GM12874 (cell line): ENCODE measurements at regions not wholly inside any gene's neighbourhood (a gene's known extent, or its start where the extent isn't known, plus 50 kb on each side); places are given as distances from the start of the nearest gene placed in this dataset.

Source experiments
- TF ChIP-seq, protein P1 (sequence below): IDR thresholded peaks from 2 replicates; pipeline ENCODE4 v1.5.1; 2011; ENCODE audit warnings: low read depth, mild to moderate bottlenecking, control low read depth, low read length, moderate library complexity; ENCODE audit not compliant: insufficient read depth

DNA sequence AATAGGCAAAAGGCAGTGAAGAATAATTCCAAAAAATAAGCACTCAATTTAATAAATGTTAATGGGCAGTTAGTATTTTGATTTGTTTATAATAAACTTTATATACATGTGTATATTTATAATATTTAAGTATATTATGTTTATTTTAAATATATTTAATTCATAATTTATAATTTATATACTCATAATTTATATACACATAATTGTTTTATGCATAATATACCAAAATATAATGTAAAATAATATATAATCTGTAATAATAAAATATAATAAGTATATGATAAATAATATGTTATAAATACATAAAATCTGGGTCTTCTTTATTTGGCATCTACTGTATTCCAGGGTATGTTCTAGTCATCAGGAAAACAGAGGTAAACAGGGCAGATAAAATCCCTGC lies 100.2 kb upstream of the ARID2 start:
- TF ChIP-seq, protein P1, sequence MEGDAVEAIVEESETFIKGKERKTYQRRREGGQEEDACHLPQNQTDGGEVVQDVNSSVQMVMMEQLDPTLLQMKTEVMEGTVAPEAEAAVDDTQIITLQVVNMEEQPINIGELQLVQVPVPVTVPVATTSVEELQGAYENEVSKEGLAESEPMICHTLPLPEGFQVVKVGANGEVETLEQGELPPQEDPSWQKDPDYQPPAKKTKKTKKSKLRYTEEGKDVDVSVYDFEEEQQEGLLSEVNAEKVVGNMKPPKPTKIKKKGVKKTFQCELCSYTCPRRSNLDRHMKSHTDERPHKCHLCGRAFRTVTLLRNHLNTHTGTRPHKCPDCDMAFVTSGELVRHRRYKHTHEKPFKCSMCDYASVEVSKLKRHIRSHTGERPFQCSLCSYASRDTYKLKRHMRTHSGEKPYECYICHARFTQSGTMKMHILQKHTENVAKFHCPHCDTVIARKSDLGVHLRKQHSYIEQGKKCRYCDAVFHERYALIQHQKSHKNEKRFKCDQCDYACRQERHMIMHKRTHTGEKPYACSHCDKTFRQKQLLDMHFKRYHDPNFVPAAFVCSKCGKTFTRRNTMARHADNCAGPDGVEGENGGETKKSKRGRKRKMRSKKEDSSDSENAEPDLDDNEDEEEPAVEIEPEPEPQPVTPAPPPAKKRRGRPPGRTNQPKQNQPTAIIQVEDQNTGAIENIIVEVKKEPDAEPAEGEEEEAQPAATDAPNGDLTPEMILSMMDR = no peak

DNA sequence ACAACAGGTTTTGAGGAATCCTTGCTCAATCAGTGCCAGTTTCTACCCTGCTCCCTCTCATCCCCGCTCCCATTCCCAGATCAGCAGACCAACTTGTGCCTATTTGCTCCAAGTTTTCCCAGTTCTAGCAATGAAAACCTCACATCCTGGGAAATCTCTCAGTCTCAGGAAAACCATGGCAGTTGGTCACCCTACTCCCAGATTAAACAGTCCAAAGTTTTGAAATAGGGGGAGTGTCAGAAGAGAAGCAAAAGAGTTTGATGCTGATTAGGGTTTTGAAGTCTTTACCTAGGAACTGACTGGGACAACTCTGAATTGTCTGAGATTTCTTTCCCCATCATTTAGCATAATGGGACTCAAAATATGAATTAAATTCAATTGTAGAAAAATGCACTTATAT lies 95.8 kb upstream of the ARID2 start:
- TF ChIP-seq, protein P1 = no peak

DNA sequence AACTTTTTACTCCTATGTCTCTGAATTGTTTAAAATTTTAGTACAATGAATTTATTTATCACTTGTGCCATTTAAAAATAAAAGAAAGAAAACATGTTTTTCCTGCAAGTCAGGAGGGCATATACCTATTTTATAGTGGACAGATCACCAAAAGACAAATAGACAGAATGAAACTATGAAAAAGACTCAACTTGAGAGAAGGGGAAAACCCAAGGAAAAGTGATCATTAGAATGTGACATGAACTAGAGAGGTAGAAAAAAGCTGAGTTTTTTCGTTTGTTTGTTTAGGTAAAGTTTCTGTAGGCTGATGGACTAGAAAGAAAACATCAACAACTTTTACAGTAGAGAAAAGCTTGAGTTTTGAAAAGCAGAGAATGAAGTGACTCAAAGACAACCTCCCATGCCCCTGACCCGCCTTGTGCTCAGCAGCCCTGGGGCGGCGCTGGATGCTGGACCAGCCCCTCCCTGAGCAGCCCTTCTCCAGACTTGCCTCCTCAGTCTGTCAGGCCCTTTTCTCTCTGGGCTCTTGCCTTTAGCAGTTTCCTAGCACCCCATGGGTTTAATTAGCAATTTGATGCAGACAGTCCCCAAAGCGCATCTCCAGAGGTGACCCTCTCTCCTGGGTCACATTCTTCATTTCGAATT lies 95.1 kb upstream of the ARID2 start:
- TF ChIP-seq, protein P1 = no peak

DNA sequence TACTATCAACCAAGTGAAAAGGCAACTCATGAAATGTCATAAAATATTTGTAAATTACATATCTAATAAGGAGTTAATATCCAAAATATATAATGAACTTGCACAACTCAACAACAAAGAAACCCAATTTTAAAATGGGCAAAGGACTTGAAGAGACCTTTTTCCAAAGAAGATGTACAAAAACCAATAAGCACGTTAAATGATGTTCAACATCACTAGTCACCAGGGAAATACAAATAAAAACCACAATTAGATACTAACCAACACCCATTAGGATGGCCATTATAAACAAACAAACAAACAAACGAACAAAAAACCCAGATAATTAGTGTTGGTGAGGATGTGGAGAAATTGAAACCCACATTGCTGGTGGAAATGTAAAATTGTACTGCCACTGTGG lies 92.3 kb upstream of the ARID2 start:
- TF ChIP-seq, protein P1 = no peak

DNA sequence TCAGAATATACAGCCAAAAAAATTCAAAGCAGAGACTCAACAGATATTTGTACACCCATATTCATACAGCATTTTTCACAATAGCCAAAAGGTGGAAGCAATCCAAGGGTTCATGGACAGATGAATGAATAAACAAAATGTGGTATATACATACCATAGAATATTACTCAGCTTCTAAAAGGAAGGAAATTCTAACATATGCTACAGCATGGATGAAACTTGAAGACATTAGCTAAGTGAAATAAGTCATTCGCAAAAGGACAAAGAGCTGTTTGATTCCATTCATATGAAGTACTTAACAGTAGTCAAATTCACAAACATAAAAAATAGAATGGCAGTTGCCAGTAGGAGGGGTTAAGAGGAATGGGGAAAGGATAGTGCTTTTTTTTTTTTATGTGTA lies 91.8 kb upstream of the ARID2 start:
- TF ChIP-seq, protein P1 = no peak

DNA sequence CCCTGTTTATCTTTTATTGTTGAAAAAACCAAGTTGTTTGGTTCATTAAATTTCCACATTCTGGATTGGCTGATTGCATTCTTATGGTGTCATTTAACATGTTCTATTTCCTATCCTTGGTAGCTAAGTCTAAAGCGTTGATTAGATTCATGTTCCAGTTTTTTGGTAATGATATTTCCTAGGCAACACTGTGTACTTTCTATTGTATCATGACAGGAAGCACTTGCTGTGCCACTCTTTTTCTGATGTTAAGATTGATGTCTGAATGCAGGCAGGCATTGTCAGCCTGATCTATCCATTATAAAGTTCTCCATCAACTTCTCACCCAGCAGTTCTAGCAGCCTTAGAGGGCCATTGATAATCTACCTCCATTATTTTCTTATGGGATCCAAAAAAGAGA lies 91.1 kb upstream of the ARID2 start:
- TF ChIP-seq, protein P1 = no peak

DNA sequence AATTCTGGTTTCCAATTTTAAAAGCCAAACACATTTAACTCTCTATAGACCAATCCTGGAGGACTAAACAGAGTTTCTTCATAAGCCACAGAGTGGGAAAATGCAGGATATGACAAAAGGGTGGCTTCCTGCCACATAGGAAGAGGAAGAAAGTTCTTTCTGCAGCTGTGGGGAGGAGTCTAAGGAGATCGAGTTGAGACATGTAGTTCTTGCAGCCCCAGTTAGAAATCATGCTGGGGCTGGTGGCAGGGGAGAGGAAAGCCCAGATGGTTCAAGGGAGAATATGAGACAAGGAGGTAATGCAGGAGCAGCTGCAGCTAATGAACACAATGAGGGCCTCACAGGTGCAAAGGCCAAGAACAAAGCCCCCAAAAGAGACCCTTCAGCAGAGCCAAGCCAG lies 85.0 kb upstream of the ARID2 start:
- TF ChIP-seq, protein P1 = no peak
